HFF-Myc (cell line): ENCODE measurements at regions not wholly inside any gene's neighbourhood (a gene's known extent, or its start where the extent isn't known, plus 50 kb on each side); places are given as distances from the start of the nearest gene placed in this dataset.

Experiments used
- DNase-seq: peaks from one replicate; pipeline ENCODE4 v3.0.0-alpha.2; 2011; ENCODE audit warnings: low read depth; ENCODE audit errors: extremely low read depth
- H3K4me3 ChIP-seq: replicated peaks from 2 replicates; pipeline ENCODE4 v1.5.1; 2011; ENCODE audit warnings: low read depth, mild to moderate bottlenecking, control low read depth, low read length
- CTCF ChIP-seq: IDR thresholded peaks from 2 replicates; pipeline ENCODE4 v1.5.1; 2012; ENCODE audit warnings: mild to moderate bottlenecking, low read depth, low read length, control low read depth; ENCODE audit errors: missing control alignments

- no peak for DNase-seq
- TF ChIP-seq CTCF, result no peak
These were observed 343.4 kb downstream of the CDK5RAP2 start for GRCh38 chr9:120236596-120236995.

DNA sequence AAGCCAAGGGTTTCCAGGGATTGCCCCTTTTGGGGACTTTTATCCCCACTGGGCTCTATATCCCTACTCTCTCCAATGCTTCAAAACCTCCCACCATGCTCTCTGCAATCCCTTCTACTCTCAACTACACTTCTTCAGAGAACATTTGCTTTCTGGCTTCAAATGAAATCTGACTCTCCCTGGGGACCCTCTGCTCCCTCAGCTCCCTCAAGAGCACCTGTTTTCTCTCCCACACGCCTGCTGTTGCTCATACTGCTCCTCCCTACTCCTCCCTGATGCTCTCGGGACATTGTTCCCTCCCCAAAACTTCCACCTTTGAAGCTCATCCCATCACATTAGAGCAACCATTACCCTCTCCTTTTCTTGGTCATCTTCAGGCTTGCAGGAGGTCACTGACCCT lies 344.9 kb downstream of the CDK5RAP2 start:
- no peak for TF ChIP-seq CTCF

More at GRCh38 chr9:120236596-120236995, 343.4 kb downstream of the CDK5RAP2 start:
- no peak overlapping the region for H3K4me3 ChIP-seq

DNA sequence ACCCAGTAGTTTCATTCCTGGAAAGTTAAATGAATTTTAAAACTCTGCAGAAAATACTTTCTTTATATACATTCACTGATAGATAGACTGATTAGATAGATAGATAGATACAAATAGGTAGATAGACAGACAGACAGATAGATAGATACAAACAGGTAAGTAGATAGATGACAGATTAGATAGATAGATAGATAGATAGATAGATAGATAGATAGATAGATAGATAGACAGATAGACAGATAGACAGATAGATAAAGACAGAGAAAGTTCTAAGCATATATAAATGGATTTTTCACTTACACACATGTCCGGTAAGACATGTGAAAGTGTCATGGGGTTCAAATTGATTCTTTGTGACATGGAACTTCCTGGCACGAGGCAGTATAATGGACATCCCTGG lies 349.7 kb downstream of the CDK5RAP2 start:
- no peak overlapping the region for H3K4me3 ChIP-seq
- DNase-seq, result no peak
- TF ChIP-seq CTCF, result no peak

More for the DNA sequence above, 344.9 kb downstream of the CDK5RAP2 start:
- DNase-seq, result no peak
- no peak overlapping the region for H3K4me3 ChIP-seq

DNA sequence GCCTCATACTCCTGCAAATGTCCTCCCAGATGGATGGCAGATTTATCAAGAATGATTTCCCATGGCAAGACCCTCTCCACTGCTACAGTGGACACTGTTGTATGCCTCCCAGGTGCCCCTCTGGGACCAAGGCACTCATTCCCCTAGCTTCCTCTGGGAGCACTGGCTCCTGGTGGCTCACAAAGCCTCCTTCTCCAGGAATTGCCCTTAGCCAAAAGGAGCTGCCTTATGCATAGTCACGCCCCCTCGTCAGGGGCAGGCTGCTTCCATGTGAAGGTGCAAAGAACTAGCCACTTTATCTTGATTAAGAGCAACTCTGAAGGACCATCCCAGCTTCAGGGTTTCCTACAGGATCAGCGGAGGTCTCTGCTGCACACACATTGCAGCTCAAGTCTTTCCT lies 358.1 kb downstream of the CDK5RAP2 start:
- H3K4me3 ChIP-seq, result no peak overlapping the region
- no peak for DNase-seq
- no peak for TF ChIP-seq CTCF

DNA sequence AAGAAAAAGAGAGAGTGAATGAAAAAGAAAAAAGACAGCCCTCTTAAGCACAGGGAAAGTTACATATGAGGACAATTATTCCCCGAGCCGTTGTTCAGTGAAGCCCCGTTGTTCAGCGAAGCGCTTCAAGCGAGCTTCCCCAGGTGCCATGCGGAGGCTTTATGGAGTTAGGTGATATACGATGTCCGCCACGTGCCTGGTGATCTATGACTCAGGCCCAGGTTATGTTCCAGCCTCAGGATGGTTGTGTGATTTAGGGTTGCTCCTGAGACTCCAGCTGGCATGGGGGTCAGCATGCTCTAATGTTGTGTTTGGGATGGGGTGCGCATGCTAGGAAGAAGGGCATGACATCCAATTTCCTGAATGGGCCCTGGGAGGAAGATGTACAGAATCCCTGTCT lies 365.6 kb downstream of the CDK5RAP2 start:
- TF ChIP-seq CTCF, result no peak
- DNase-seq, result no peak
- no peak overlapping the region for H3K4me3 ChIP-seq

DNA sequence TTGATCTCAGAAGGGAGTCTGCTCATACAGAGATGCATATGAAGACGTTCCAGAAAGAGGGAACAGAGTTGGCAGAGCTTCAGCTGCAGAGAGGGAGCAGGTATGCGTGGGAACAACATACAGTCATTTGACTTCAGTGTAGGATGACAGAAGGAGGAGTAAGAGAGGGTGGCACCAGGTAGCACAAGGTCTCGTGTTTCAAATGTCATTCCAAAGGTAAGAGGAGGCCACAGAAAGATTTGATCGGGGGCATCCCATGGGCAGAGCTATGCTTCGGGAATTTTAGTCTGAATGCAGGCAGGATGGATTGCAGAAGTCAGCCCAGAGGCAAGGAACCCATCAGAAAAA lies 367.1 kb downstream of the CDK5RAP2 start:
- no peak for TF ChIP-seq CTCF
- no peak for DNase-seq

GRCh38 chr9:120212153-120212852 lies 367.7 kb downstream of the CDK5RAP2 start:
- TF ChIP-seq CTCF, result no peak
- no peak overlapping the region for H3K4me3 ChIP-seq
- DNase-seq, result no peak

More for the DNA sequence above, 367.1 kb downstream of the CDK5RAP2 start:
- H3K4me3 ChIP-seq, result no peak overlapping the region
